ENCODE measurements at regions not wholly inside any gene's neighbourhood (a gene's known extent, or its start where the extent isn't known, plus 50 kb on each side); places are given as distances from the start of the nearest gene placed in this dataset.

DNA sequence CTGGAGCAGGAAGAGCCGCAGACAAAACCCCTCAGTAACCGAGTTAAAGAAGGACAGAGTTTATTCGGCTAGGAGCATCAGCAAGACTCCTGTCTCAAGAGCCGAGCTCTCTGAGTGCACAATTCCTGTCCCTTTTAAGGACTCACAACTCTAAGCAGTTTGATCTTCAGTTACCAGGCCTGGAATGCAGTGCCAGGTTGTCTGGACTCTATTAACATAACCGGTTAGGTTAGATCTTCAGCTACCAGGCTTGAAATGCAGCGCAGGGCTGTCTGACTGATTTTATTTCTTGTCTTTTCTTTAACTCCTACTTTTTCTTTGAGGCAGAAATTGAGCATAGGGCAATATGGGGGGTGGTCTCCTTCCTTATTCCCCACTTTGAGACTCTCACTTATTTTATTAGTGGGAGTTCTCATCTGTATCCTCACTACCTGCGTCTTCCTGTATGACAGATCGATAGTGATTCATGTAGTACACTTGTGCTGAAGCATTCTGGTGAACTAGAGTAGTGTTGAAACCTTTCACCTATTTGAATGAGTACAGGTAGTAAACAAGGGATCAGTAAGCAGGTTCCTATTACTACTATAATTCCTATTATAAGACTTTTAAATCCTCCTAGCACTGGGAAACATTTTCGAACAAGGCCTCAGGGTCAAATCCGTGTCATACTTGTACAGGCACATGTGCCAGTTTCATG, 325.0 kb downstream of the CGGBP1 start:
- no peaks in the 10 kb centered on the region for H3K9me3 ChIP-seq (ENCODE audit: insufficient read depth, low read length, severe bottlenecking)
- ATAC-seq (ENCODE audit: insufficient read depth, low read depth) (no peak), DNase-seq (no peak)
- TF ChIP-seq, protein P1, sequence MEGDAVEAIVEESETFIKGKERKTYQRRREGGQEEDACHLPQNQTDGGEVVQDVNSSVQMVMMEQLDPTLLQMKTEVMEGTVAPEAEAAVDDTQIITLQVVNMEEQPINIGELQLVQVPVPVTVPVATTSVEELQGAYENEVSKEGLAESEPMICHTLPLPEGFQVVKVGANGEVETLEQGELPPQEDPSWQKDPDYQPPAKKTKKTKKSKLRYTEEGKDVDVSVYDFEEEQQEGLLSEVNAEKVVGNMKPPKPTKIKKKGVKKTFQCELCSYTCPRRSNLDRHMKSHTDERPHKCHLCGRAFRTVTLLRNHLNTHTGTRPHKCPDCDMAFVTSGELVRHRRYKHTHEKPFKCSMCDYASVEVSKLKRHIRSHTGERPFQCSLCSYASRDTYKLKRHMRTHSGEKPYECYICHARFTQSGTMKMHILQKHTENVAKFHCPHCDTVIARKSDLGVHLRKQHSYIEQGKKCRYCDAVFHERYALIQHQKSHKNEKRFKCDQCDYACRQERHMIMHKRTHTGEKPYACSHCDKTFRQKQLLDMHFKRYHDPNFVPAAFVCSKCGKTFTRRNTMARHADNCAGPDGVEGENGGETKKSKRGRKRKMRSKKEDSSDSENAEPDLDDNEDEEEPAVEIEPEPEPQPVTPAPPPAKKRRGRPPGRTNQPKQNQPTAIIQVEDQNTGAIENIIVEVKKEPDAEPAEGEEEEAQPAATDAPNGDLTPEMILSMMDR (IDR thresholded peaks at IDR 0.05; ENCODE audit: borderline replicate concordance, extremely low read depth, low read length, poor library complexity, severe bottlenecking), result no peak
- no peak for TF ChIP-seq EZH2 (IDR thresholded peaks at IDR 0.05; ENCODE audit: borderline replicate concordance, low read depth, low read length, severe bottlenecking)
- H3K27ac ChIP-seq (ENCODE audit: low read length), result no peak overlapping the region
- no peaks in the 10 kb centered on the region for H3K27me3 ChIP-seq (ENCODE audit: insufficient read depth, low read length, poor library complexity)
- no peaks in the 10 kb centered on the region for H3K4me1 ChIP-seq (ENCODE audit: insufficient read depth, low read length)
- no peaks in the 10 kb centered on the region for H3K36me3 ChIP-seq (ENCODE audit: insufficient read depth, low read length)
- H3K9ac ChIP-seq (ENCODE audit: low read depth, low read length), result no peak overlapping the region
- H3K79me2 ChIP-seq (ENCODE audit: insufficient read depth, low read length), result no peaks in the 10 kb centered on the region
- no peak overlapping the region for H3K4me2 ChIP-seq (ENCODE audit: insufficient read depth, low read length)
- no peaks in the 10 kb centered on the region for H4K20me1 ChIP-seq (ENCODE audit: insufficient read depth, low read length)
- H3K4me3 ChIP-seq (ENCODE audit: low read depth in 1 of 2, low read length in 2 of 2), result no peak overlapping the region
- H2AFZ ChIP-seq (ENCODE audit: low read depth, low read length), result no peak overlapping the region

DNA sequence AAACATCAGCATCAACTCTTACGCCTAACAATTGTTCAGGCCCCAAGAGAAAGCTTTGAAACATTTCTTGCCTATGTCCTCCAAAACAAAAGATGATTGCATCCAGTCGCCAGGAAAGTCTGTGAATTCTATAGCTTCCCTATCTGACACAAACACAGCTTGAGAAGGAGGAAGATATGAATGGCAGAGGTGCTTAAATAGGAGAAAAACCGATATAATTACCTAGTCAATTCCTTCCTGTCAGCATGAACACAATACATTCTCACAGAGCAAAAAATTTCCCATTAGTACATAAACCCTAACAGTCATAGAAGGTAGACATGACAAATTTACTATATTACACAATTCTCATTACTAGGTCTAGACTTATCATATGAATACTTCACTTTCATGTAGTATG, 326.5 kb downstream of the CGGBP1 start:
- Histone ChIP-seq H2AFZ (ENCODE audit: low read depth, low read length) (no peak overlapping the region), H3K36me3 (ENCODE audit: insufficient read depth, low read length) (no peaks in the 10 kb centered on the region), H3K27me3 (ENCODE audit: insufficient read depth, low read length, poor library complexity) (no peaks in the 10 kb centered on the region), H4K20me1 (ENCODE audit: insufficient read depth, low read length) (no peaks in the 10 kb centered on the region), H3K4me3 (ENCODE audit: low read depth in 1 of 2, low read length in 2 of 2) (no peak overlapping the region), H3K79me2 (ENCODE audit: insufficient read depth, low read length) (no peaks in the 10 kb centered on the region), H3K4me2 (ENCODE audit: insufficient read depth, low read length) (no peak overlapping the region), H3K9me3 (ENCODE audit: insufficient read depth, low read length, severe bottlenecking) (no peaks in the 10 kb centered on the region), H3K9ac (ENCODE audit: low read depth, low read length) (no peak overlapping the region), H3K27ac (ENCODE audit: low read length) (no peak overlapping the region), H3K4me1 (ENCODE audit: insufficient read depth, low read length) (no peaks in the 10 kb centered on the region)
- ATAC-seq (ENCODE audit: insufficient read depth, low read depth), result no peak
- DNase-seq, result no peak
- TF ChIP-seq, protein P1 (IDR thresholded peaks at IDR 0.05; ENCODE audit: borderline replicate concordance, extremely low read depth, low read length, poor library complexity, severe bottlenecking), result no peak
- no peak for TF ChIP-seq EZH2 (IDR thresholded peaks at IDR 0.05; ENCODE audit: borderline replicate concordance, low read depth, low read length, severe bottlenecking)

DNA sequence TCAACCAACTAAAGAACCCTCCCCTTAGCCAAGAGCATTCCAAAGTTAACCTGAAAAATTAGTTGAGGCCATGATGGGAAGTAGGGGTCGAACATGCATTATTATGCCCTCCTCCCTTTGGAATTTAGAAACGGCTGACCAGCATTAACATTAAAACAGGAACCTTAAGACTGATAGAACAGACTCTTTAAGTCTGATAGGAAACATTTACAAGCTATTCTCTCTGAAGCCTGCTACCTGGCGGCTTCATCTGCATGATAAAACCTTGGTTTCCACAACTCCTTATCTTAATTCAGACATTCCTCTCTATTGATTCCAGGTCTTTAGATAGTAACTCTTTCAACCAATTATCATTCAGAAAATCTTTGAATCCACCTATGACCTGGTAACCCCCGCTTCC, 331.0 kb downstream of the CGGBP1 start:
- Histone ChIP-seq H3K4me1 (ENCODE audit: insufficient read depth, low read length) (no peaks in the 10 kb centered on the region), H3K27me3 (ENCODE audit: insufficient read depth, low read length, poor library complexity) (no peaks in the 10 kb centered on the region), H3K9ac (ENCODE audit: low read depth, low read length) (no peak overlapping the region), H3K27ac (ENCODE audit: low read length) (no peak overlapping the region), H3K4me3 (ENCODE audit: low read depth in 1 of 2, low read length in 2 of 2) (no peak overlapping the region), H4K20me1 (ENCODE audit: insufficient read depth, low read length) (no peaks in the 10 kb centered on the region), H3K4me2 (ENCODE audit: insufficient read depth, low read length) (no peak overlapping the region), H3K36me3 (ENCODE audit: insufficient read depth, low read length) (no peaks in the 10 kb centered on the region), H3K9me3 (ENCODE audit: insufficient read depth, low read length, severe bottlenecking) (no peaks in the 10 kb centered on the region), H3K79me2 (ENCODE audit: insufficient read depth, low read length) (no peaks in the 10 kb centered on the region), H2AFZ (ENCODE audit: low read depth, low read length) (no peak overlapping the region)
- ATAC-seq (ENCODE audit: insufficient read depth, low read depth) (no peak), DNase-seq (no peak)
- TF ChIP-seq EZH2 (IDR thresholded peaks at IDR 0.05; ENCODE audit: borderline replicate concordance, low read depth, low read length, severe bottlenecking), result no peak
- TF ChIP-seq, protein P1 (IDR thresholded peaks at IDR 0.05; ENCODE audit: borderline replicate concordance, extremely low read depth, low read length, poor library complexity, severe bottlenecking), result no peak

Data from DND-41 (cell line).